WTC11 (cell line): ENCODE measurements at regions not wholly inside any gene's neighbourhood (a gene's known extent, or its start where the extent isn't known, plus 50 kb on each side); places are given as distances from the start of the nearest gene placed in this dataset.

Experiments used
- CTCF ChIP-seq: fragments of 200-600 bp; IDR thresholded peaks from 2 replicates; pipeline ENCODE4 v1.8.0; 2022; ENCODE audit warnings: antibody characterized with exemption
- E2F4 ChIP-seq: sonication (generic); formaldehyde crosslinking; IDR thresholded peaks from 2 replicates; pipeline ENCODE4 v1.8.1; 2022; ENCODE audit warnings: low read depth, mild to moderate bottlenecking, moderate library complexity, missing genetic modification reagents, borderline replicate concordance
- FOXK1 ChIP-seq: sonication (generic); formaldehyde crosslinking; IDR thresholded peaks from 2 replicates; pipeline ENCODE4 v1.8.0; 2022; ENCODE audit warnings: mild to moderate bottlenecking, moderate library complexity, missing genetic modification reagents
- MAX ChIP-seq: sonication (generic); formaldehyde crosslinking; IDR thresholded peaks from 2 replicates; pipeline ENCODE4 v1.8.0; 2022; ENCODE audit warnings: mild to moderate bottlenecking, missing genetic modification reagents
- TF ChIP-seq, protein P1 (sequence below): sonication (generic); formaldehyde crosslinking; IDR thresholded peaks from 2 replicates; pipeline ENCODE4 v1.8.0; 2022; ENCODE audit warnings: mild to moderate bottlenecking, missing genetic modification reagents
- TF ChIP-seq, protein P2 (sequence below): sonication (generic); formaldehyde crosslinking; conservative IDR thresholded peaks from 2 replicates; pipeline ENCODE4 v1.8.1; 2023; ENCODE audit warnings: mild to moderate bottlenecking, low read depth, missing genetic modification reagents, moderate library complexity
- TF ChIP-seq, protein P3 (sequence below): sonication (generic); formaldehyde crosslinking; conservative IDR thresholded peaks from 2 replicates; pipeline ENCODE4 v1.8.1; 2022; ENCODE audit warnings: mild to moderate bottlenecking, missing genetic modification reagents

DNA sequence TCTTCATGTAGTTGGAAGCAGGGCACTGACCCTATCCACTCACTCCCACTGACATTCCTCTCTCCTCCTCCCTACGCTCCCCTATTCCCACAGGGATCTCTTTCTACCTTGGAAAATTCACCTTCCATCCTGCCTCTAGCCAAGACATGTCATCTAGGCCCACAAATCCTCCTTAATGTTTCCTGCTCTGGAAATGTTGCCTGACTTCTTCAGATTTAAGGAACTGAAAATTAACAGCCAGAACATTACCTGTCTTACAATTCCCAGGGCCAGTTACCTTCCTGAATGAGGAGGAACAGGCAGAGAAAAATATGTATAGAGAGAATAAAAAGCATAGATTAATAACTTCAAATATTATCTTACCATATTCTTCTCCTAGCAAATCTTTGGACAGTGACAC, 147.3 kb downstream of the MRPL39 start:
- TF ChIP-seq FOXK1 (CRISPR knock-in tag) = no peak
- no peak for TF ChIP-seq CTCF
- TF ChIP-seq, protein P1, sequence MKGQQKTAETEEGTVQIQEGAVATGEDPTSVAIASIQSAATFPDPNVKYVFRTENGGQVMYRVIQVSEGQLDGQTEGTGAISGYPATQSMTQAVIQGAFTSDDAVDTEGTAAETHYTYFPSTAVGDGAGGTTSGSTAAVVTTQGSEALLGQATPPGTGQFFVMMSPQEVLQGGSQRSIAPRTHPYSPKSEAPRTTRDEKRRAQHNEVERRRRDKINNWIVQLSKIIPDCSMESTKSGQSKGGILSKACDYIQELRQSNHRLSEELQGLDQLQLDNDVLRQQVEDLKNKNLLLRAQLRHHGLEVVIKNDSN (CRISPR knock-in tag) = no peak
- TF ChIP-seq E2F4 (CRISPR knock-in tag) = no peak
- TF ChIP-seq, protein P2, sequence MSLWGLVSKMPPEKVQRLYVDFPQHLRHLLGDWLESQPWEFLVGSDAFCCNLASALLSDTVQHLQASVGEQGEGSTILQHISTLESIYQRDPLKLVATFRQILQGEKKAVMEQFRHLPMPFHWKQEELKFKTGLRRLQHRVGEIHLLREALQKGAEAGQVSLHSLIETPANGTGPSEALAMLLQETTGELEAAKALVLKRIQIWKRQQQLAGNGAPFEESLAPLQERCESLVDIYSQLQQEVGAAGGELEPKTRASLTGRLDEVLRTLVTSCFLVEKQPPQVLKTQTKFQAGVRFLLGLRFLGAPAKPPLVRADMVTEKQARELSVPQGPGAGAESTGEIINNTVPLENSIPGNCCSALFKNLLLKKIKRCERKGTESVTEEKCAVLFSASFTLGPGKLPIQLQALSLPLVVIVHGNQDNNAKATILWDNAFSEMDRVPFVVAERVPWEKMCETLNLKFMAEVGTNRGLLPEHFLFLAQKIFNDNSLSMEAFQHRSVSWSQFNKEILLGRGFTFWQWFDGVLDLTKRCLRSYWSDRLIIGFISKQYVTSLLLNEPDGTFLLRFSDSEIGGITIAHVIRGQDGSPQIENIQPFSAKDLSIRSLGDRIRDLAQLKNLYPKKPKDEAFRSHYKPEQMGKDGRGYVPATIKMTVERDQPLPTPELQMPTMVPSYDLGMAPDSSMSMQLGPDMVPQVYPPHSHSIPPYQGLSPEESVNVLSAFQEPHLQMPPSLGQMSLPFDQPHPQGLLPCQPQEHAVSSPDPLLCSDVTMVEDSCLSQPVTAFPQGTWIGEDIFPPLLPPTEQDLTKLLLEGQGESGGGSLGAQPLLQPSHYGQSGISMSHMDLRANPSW (CRISPR knock-in tag) = no peak
- TF ChIP-seq, protein P3, sequence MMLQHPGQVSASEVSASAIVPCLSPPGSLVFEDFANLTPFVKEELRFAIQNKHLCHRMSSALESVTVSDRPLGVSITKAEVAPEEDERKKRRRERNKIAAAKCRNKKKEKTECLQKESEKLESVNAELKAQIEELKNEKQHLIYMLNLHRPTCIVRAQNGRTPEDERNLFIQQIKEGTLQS (CRISPR knock-in tag) = no peak
- TF ChIP-seq MAX (CRISPR knock-in tag) = no peak
